Esophagus (tissue), 2 donors: ENCODE measurements at regions not wholly inside any gene's neighbourhood (a gene's known extent, or its start where the extent isn't known, plus 50 kb on each side); places are given as distances from the start of the nearest gene placed in this dataset.

Source experiments
- H3K27ac ChIP-seq, 2 donors: one replicate each; pipeline ENCODE4 v1.5.1; 2013; ENCODE audit warnings: low read depth in 2 of 2, mild to moderate bottlenecking in 2 of 2, inconsistent platforms in 1 of 2, low read length in 1 of 2, moderate library complexity in 1 of 2
- H3K27me3 ChIP-seq, 2 donors: one replicate each; pipeline ENCODE4 v1.6.1; 2013; ENCODE audit warnings: low read length in 2 of 2, control low read depth in 1 of 2, mild to moderate bottlenecking in 1 of 2; ENCODE audit not compliant: insufficient read depth in 2 of 2, control insufficient read depth in 1 of 2
- H3K36me3 ChIP-seq, 2 donors: one replicate each; pipeline ENCODE4 v1.6.1; 2013; ENCODE audit warnings: low read length in 1 of 2; ENCODE audit not compliant: control insufficient read depth in 2 of 2, insufficient read depth in 2 of 2
- H3K4me1 ChIP-seq, 2 donors: one replicate each; pipeline ENCODE4 v1.6.1; 2013; ENCODE audit warnings: low read length in 1 of 2; ENCODE audit not compliant: control insufficient read depth in 2 of 2, insufficient read depth in 2 of 2
- H3K4me3 ChIP-seq, 2 donors: one replicate each; pipeline ENCODE4 v1.5.1; 2013; ENCODE audit warnings: low read length in 2 of 2, mild to moderate bottlenecking in 2 of 2, low read depth in 1 of 2, moderate library complexity in 1 of 2
- H3K9me3 ChIP-seq, 2 donors: one replicate each; pipeline ENCODE4 v1.6.1; 2013; ENCODE audit warnings: mild to moderate bottlenecking in 2 of 2, low read depth in 1 of 2, low read length in 1 of 2, moderate library complexity in 1 of 2; ENCODE audit not compliant: control insufficient read depth in 2 of 2, insufficient read depth in 1 of 2
- WGBS, 2 donors: extraction: QIAGEN DNeasy Blood & Tissue Kit; methylation state at CpG; one replicate each; pipeline ENCODE4 v1.1.7; 2013; 5-methylcytosine and 5-hydroxymethylcytosine counted together
- donor health status: healthy with polysubstance abuse.
- donor health status: Bipolar disorder and iron deficiency.

DNA sequence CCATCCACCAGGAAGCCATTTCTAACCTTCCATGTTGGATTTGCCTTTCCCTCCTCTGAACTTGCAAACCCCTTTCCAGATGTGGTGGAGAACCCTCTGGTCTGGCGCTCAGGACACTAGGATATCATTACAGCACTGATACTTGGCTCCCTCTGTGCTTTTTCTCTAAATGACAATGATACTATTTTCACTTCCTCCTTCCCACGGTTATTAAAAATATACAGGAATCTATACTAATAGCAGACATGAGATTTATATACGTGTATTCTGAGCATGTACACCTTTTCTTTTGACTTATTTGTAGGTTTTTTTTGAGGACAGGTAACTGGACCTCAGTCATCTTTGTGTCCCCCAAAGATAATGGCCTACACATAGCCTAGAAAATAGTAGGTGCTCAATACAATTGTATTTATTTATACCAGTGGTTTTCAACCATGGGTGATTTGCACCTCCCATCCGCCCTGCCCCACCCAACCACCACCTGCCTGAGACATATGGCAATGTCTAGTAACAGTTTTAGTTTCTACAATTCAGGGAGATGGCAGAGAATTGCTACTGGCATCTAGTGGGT lies 60.4 kb upstream of the PLAC8 start:
- H3K9me3 ChIP-seq = no peaks in the 10 kb centered on the region
- H3K4me3 ChIP-seq = no peak overlapping the region
- WGBS, 2 donors = 76 to 87% methylated on average over 4 of the region's 4 CpGs
- H3K27ac ChIP-seq = no peak overlapping the region
- no peaks in the 10 kb centered on the region for H3K36me3 ChIP-seq
- H3K27me3 ChIP-seq = peaks cover 0 to 4% of the 10 kb centered on the region in 2 donors
- no peaks in the 10 kb centered on the region for H3K4me1 ChIP-seq

DNA sequence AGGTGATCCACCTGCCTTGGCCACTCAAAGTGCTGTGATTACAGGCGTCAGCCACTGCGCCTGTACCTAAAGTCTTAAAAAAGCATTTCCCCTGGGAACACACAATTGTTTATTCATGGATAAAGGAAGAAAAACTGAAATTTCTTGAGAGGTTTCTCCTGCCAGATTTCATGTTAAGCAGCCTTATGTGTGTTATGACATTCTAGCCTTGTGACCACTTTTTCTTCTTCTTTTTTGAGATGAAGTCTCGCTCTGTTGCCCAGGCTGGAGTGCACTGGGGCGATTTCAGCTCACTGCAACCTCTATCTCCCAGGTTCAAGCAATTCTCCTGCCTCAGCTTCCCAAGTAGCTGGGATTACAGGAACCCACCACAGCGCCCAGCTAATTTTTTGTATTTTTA lies 57.8 kb upstream of the PLAC8 start:
- Histone ChIP-seq H3K27me3 (peaks cover 0 to 4% of the 10 kb centered on the region in 2 donors), H3K9me3 (no peaks in the 10 kb centered on the region), H3K27ac (no peak overlapping the region), H3K4me3 (no peak overlapping the region), H3K4me1 (no peaks in the 10 kb centered on the region), H3K36me3 (no peaks in the 10 kb centered on the region)
- WGBS, 2 donors = 91 to 94% methylated on average over 5 of the region's 5 CpGs

DNA sequence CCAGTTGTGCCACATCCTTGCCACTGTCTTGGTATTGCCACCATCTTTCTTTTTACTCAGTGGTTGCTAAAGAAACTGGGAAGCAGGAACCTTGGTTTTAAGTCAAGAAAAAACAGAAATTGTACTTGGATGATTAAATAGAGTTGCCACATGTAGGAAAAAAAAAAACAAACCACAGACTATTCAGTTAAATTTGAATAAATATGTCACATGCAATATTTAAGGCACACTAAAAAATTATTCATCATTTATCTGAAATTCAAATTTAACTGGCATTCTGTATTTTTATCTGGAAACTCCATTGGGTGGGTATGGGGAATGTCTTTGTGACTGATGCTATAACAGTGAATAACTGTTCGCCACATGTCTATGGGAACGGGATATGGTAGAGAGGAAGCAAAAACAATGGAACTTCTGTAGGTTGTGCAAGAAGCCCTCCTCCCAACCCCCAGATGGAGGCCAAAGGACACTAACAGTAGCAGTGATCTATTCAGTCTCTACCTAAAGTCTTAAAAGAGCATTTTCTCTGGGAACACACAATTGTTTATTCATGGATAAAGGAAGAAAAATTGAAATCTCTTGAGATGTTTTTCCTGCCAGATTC lies 57.0 kb upstream of the PLAC8 start:
- Histone ChIP-seq H3K36me3 (no peaks in the 10 kb centered on the region), H3K4me1 (no peaks in the 10 kb centered on the region), H3K4me3 (no peak overlapping the region), H3K9me3 (no peaks in the 10 kb centered on the region), H3K27me3 (peaks cover 0 to 4% of the 10 kb centered on the region in 2 donors), H3K27ac (no peak overlapping the region)
- WGBS, 2 donors = 79% methylated on average over 2 of the region's 2 CpGs

DNA sequence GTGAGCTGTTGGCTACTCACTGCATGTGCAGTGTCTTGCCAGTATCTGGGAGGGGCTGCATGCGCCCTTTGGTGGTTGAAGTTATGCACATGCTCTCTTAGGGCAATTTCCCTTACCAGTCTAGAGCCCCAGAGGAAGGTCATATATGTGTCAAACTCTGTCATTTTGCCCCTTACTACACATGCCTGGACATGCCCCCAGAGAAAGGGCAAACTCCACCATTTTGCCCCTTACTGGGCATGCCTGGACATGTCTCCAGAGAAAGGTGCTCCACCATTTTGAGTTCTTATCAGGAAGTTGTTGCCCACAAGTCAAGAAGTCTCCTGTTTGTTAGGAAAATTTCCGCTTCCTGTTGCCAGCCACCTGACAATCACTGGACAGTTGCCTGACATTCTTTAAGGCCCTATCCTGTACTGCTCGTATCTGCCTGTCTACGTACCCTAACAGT lies 56.4 kb upstream of the PLAC8 start:
- no peaks in the 10 kb centered on the region for H3K9me3 ChIP-seq
- WGBS, 2 donors = 68 to 70% methylated on average over 4 of the region's 4 CpGs
- no peaks in the 10 kb centered on the region for H3K36me3 ChIP-seq
- no peak overlapping the region for H3K4me3 ChIP-seq
- no peak overlapping the region for H3K27ac ChIP-seq
- H3K27me3 ChIP-seq = peaks cover 0 to 4% of the 10 kb centered on the region in 2 donors
- H3K4me1 ChIP-seq = no peaks in the 10 kb centered on the region
